WI38 (cell line): ENCODE measurements at regions not wholly inside any gene's neighbourhood (a gene's known extent, or its start where the extent isn't known, plus 50 kb on each side); places are given as distances from the start of the nearest gene placed in this dataset.

Experiments used
- H3K4me3 ChIP-seq: 2 replicates; pipeline ENCODE4 v1.5.1; 2011; ENCODE audit warnings: low read depth, mild to moderate bottlenecking, control low read depth, low read length
- TF ChIP-seq, protein P1 (sequence below): IDR thresholded peaks from 2 replicates; pipeline ENCODE4 v1.5.1; 2012; ENCODE audit warnings: low read depth, mild to moderate bottlenecking, control low read depth, low read length

DNA sequence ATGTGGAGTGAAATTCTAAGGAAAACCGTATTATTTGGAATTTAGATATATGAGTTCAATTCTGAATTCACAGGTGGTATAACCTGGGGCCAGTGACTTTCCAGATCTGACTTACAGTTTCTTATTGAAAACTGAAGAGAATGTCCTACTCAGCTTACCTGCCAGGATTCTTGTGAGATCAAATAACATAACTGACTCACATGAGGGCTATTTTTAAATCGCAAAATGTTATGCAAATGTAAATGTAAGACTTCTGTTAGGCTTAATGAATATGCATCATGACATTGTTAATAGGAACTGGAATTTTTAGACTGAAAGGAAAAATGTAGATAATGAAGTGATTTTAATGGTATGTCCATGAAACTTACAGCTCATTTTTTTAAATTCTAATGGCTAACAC lies 1142.1 kb downstream of the FLRT2 start:
- TF ChIP-seq, protein P1, sequence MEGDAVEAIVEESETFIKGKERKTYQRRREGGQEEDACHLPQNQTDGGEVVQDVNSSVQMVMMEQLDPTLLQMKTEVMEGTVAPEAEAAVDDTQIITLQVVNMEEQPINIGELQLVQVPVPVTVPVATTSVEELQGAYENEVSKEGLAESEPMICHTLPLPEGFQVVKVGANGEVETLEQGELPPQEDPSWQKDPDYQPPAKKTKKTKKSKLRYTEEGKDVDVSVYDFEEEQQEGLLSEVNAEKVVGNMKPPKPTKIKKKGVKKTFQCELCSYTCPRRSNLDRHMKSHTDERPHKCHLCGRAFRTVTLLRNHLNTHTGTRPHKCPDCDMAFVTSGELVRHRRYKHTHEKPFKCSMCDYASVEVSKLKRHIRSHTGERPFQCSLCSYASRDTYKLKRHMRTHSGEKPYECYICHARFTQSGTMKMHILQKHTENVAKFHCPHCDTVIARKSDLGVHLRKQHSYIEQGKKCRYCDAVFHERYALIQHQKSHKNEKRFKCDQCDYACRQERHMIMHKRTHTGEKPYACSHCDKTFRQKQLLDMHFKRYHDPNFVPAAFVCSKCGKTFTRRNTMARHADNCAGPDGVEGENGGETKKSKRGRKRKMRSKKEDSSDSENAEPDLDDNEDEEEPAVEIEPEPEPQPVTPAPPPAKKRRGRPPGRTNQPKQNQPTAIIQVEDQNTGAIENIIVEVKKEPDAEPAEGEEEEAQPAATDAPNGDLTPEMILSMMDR = no peak
- no peak overlapping the region for H3K4me3 ChIP-seq

DNA sequence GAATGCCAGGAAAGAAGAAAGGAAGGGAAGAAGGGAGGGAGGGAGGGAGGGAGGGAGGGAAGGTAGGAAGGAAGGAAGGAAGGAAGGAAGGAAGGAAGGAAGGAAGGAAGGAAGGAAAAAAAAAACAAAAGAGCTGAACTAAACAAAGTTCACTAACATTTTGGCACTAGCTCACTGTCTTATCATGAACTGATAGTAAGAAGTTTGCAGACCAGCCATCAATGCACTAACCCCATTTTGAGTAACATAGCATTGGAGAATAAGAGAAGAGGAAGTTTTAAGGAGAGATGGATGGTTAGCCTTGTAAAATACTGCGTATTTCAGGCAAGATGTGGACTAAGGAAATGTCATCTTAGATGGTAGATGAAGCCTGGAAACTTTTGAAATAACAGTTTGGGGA lies 1136.0 kb downstream of the FLRT2 start:
- no peak overlapping the region for H3K4me3 ChIP-seq
- TF ChIP-seq, protein P1 = no peak

DNA sequence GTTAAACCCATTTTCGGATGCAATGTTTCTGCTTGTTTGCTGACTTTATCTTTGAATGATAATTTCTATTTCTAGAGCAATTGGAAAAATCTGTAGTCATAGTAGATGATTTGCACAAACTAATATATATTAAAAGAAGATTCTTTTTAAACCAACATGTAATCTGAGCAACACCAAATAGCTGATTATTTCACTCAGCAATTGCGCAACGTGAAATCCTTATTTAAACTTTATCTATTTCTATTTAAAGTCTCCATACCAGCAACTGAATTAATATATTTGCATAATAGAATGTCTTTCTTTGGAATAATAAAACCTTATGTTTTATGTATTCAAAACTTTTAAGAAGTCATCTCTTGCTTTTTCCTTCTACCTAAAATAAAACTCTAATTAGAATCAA lies 1132.4 kb downstream of the FLRT2 start:
- no peak overlapping the region for H3K4me3 ChIP-seq
- TF ChIP-seq, protein P1 = no peak

DNA sequence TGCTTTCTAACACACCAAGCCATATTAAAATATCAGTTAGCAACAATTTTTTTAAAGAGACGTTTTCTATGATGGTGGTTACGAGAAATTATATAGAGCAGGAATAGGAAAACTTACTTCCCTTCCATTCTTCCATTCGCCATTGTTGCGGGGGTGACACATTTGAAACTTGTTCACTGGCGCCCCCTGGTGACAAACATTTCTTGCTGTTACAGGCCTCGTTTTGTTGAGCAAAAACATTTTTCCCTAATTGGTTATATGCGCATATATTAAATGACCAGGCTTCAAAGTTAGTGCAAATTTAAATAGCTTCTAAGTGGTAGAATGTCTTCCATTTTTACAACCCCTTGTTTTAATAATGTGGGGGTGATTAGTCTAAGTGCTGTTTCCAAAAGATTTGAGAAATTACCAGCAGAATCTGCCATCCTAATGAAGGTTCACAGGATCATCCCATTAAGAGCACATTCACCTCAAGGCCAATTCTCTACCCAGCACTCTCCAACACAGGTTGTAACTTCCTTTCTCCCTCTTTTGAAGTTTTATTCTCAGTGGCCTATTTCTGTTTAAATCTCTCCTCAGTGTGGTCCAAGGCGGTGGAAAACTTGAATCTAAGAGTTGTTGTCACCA lies 1124.7 kb downstream of the FLRT2 start:
- H3K4me3 ChIP-seq = no peak overlapping the region
- TF ChIP-seq, protein P1 = peak; percentile 20; the same call in 1 of the 2 replicates

DNA sequence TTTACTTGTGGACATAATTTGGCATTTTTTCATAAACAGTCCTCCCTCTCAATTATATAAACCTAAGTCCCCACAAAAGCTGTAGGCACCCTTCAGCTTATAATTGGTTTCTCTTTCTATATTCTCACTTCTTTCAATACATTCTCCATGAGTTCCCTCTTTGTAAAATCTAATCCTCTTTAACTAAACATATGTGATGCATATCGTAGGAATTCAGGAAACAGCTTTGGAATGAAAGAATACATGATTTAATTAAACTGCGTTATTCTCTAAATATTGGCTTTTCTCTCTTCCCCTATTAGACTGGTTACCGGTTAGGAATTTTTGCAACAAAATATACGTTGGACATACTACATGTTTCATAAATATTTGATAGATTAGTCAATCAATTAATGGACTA lies 1122.6 kb downstream of the FLRT2 start:
- H3K4me3 ChIP-seq = no peak overlapping the region
- TF ChIP-seq, protein P1 = no peak

DNA sequence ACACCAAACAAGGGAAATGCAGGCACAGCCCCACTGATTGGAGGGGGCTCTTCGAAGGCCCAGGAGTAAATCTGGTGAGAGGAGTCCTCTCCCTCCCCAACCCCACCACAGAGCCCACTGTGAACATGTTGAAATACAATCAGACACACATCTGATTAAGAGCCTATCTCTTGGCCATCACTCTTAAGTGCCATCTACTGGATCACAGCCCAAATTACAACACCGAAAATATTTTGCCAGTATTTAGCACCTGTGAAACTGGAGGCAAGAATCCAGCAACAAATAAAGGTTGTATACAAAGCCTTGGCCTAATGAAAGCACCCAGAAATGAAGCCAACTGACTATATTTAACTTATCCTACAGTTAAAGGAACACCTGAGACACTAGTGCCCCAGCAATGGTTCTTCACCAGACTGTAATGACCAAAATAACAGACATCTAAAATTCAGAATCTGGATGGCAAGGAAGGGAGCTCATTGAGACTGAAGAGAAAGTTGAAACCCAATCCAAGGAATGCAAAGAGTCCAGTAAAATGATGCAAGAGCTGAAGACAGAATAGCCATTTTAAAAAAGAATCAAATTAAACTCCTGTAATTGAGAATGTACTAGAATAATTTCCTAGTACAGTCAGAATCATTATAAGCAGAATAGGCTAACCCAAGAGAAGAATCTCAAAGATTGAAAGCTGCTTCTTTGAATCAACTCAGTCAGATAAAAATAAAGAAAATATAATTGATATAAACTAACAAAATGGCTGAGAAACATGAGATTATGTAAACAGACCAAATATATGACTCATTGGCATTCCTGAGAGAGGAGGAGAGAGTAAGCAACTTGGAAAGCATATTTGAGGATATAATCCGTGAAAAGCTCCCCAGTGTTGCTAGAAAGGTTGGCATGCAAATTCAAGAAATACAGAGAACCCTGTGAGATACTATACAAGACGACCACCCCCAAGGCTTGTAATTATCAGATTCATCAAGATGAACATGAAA lies 1117.0 kb downstream of the FLRT2 start:
- TF ChIP-seq, protein P1 = peak; percentile 14; the same call in 1 of the 2 replicates
- H3K4me3 ChIP-seq = no peak overlapping the region

DNA sequence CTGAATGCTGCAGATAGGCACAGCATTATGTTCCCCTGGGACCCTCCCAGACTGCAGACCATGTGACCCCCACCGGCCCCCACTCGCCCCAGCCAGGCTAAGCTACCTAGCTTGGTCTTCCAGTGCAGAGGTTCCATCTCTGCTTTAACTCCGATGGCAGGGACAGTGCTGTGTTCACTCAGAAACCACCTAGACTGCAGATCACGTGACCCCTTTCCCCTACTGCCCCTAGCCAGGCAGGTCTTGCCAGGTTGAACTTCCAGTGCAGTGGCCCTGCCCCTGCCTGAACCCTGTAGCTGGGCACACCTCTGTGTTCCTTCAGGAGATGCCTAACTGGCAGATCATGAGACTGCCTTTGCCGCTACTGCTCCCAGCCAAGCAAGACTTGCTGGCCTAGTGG lies 1116.2 kb downstream of the FLRT2 start:
- TF ChIP-seq, protein P1 = no peak
- no peak overlapping the region for H3K4me3 ChIP-seq
